Keratinocyte (primary cell): ENCODE measurements at regions not wholly inside any gene's neighbourhood (a gene's known extent, or its start where the extent isn't known, plus 50 kb on each side); places are given as distances from the start of the nearest gene placed in this dataset.

ENCODE experiments used
- DNase-seq: peaks from one replicate; pipeline ENCODE4 v3.0.0-alpha.2; 2011; ENCODE audit warnings: low read depth, missing footprints, low spot score
- FAIRE-seq: peaks from 2 replicates; lab custom pipeline; 2011; peaks lifted over from hg19 to GRCh38; lab: Jason Lieb, UNC
- H2AFZ ChIP-seq: 2 replicates; pipeline ENCODE4 v1.6.0; 2012; ENCODE audit warnings: low read length, control low read depth, inconsistent platforms; ENCODE audit not compliant: control insufficient read depth
- H3K27ac ChIP-seq: 2 replicates; pipeline ENCODE4 v1.5.1; 2011; ENCODE audit warnings: low read length; ENCODE audit not compliant: control insufficient read depth, insufficient read depth
- H3K27me3 ChIP-seq: 3 replicates; pipeline ENCODE4 v1.6.0; 2011; ENCODE audit warnings: low read length; ENCODE audit not compliant: control insufficient read depth, insufficient read depth; ENCODE audit errors: extremely low read depth
- H3K36me3 ChIP-seq, 2 experiments: 2 replicates in 1 of 2; 3 replicates in 1 of 2; pipeline ENCODE4 v1.5.1; 2011; ENCODE audit warnings: low read length in 2 of 2, mild to moderate bottlenecking in 1 of 2; ENCODE audit not compliant: control insufficient read depth in 2 of 2, insufficient read depth in 2 of 2; ENCODE audit errors: extremely low read depth in 1 of 2
- H3K4me1 ChIP-seq: 3 replicates; pipeline ENCODE4 v1.5.1; 2011; ENCODE audit warnings: low read length; ENCODE audit not compliant: control insufficient read depth, insufficient read depth; ENCODE audit errors: extremely low read depth
- H3K4me2 ChIP-seq: 3 replicates; pipeline ENCODE4 v1.6.0; 2011; ENCODE audit warnings: low read depth, low read length; ENCODE audit not compliant: control insufficient read depth, insufficient read depth; ENCODE audit errors: extremely low read depth
- H3K4me3 ChIP-seq, 3 experiments: fragments of 200-600 bp in 1 of 3; sonication (generic) in 1 of 3; 2 replicates in 2 of 3; 3 replicates in 1 of 3; pipeline ENCODE4 v1.5.1; 2011 to 2016; ENCODE audit warnings: low read length in 3 of 3, mild to moderate bottlenecking in 3 of 3, control low read depth in 2 of 3, inconsistent platforms in 1 of 3, low read depth in 1 of 3, mixed read lengths in 1 of 3, mixed run types in 1 of 3, moderate library complexity in 1 of 3; ENCODE audit not compliant: control insufficient read depth in 2 of 3, insufficient read depth in 2 of 3; ENCODE audit errors: extremely low read depth in 1 of 3
- H3K79me2 ChIP-seq: 2 replicates; pipeline ENCODE4 v1.6.0; 2012; ENCODE audit warnings: low read length; ENCODE audit not compliant: control insufficient read depth, insufficient read depth
- H3K9ac ChIP-seq: 3 replicates; pipeline ENCODE4 v1.6.0; 2011; ENCODE audit warnings: low read length; ENCODE audit not compliant: control insufficient read depth, insufficient read depth; ENCODE audit errors: extremely low read depth
- H3K9me1 ChIP-seq: 3 replicates; pipeline ENCODE4 v1.6.0; 2011; ENCODE audit warnings: low read length; ENCODE audit not compliant: control insufficient read depth, insufficient read depth; ENCODE audit errors: extremely low read depth
- H3K9me3 ChIP-seq: 2 replicates; pipeline ENCODE4 v1.5.1; 2012; ENCODE audit warnings: low read depth, low read length; ENCODE audit not compliant: control insufficient read depth
- H4K20me1 ChIP-seq: 3 replicates; pipeline ENCODE4 v1.6.0; 2011; ENCODE audit warnings: low read length; ENCODE audit not compliant: control insufficient read depth, insufficient read depth; ENCODE audit errors: extremely low read depth
- CTCF ChIP-seq, 3 experiments: IDR thresholded peaks in 1 of 3; conservative IDR thresholded peaks in 1 of 3; optimal IDR thresholded peaks in 1 of 3; 2 replicates in 2 of 3; 3 replicates in 1 of 3; pipeline versions ENCODE3 to v1.5.1; 2011; ENCODE audit warnings: low read length in 3 of 3, mild to moderate bottlenecking in 3 of 3, moderate library complexity in 2 of 3, control low read depth in 1 of 3, inconsistent platforms in 1 of 3; ENCODE audit not compliant: insufficient read depth in 2 of 3; ENCODE audit errors: extremely low read depth in 1 of 3
- EZH2 ChIP-seq: IDR thresholded peaks from one replicate; pipeline ENCODE4 v1.6.1; 2012; ENCODE audit warnings: inconsistent platforms, mild to moderate bottlenecking, low read length, moderate library complexity
- dilution Hi-C: fragments of 300-500 bp; cut with MboI; formaldehyde crosslinking; loops from one replicate; pipeline ENCODE4 v1.7.0; 2020; ENCODE audit warnings: low sequenced_read_pairs; ENCODE audit not compliant: extremely low pct_ligation_motif_present

GRCh38 chr4:83920375-83920774, 384.5 kb downstream of the GPAT3 start:
- no peak for DNase-seq
- Histone ChIP-seq H3K36me3 (no peaks in the 10 kb centered on the region), H3K27ac (no peak overlapping the region), H3K4me2 (no peak overlapping the region), H4K20me1 (no peaks in the 10 kb centered on the region), H3K4me1 (no peaks in the 10 kb centered on the region), H3K9ac (no peak overlapping the region), H3K9me1 (no peaks in the 10 kb centered on the region), H3K27me3 (no peaks in the 10 kb centered on the region), H2AFZ (no peak overlapping the region), H3K4me3 (no peak overlapping the region), H3K9me3 (no peaks in the 10 kb centered on the region), H3K79me2 (no peaks in the 10 kb centered on the region)
- TF ChIP-seq CTCF (optimal IDR thresholded peaks at IDR 0.05 in 1 of 3, IDR thresholded peaks at IDR 0.05 in 1 of 3, conservative IDR thresholded peaks at IDR 0.05 in 1 of 3; ENCODE audit: extremely low read depth in 1 of 3, insufficient read depth in 2 of 3, low read length in 3 of 3), result no peak
- TF ChIP-seq EZH2, result no peak
- dilution Hi-C loops, result no loop called here
- FAIRE-seq, result no peak

GRCh38 chr4:83917572-83917971, 381.7 kb downstream of the GPAT3 start:
- no peak overlapping the region for H3K9ac ChIP-seq
- no peak overlapping the region for H3K27ac ChIP-seq
- H3K27me3 ChIP-seq, result no peaks in the 10 kb centered on the region
- no peaks in the 10 kb centered on the region for H3K9me3 ChIP-seq
- no peaks in the 10 kb centered on the region for H3K4me1 ChIP-seq
- H4K20me1 ChIP-seq, result no peaks in the 10 kb centered on the region
- FAIRE-seq, result no peak
- H3K79me2 ChIP-seq, result no peaks in the 10 kb centered on the region
- DNase-seq, result no peak
- no peaks in the 10 kb centered on the region for H3K9me1 ChIP-seq
- no peak overlapping the region for H3K4me2 ChIP-seq
- no peak overlapping the region for H2AFZ ChIP-seq
- no peak overlapping the region for H3K4me3 ChIP-seq
- dilution Hi-C loops, result no loop called here
- no peaks in the 10 kb centered on the region for H3K36me3 ChIP-seq
- TF ChIP-seq EZH2 (no peak), CTCF (optimal IDR thresholded peaks at IDR 0.05 in 1 of 3, IDR thresholded peaks at IDR 0.05 in 1 of 3, conservative IDR thresholded peaks at IDR 0.05 in 1 of 3; ENCODE audit: extremely low read depth in 1 of 3, insufficient read depth in 2 of 3, low read length in 3 of 3) (no peak)
